ENCODE measurements at regions not wholly inside any gene's neighbourhood (a gene's known extent, or its start where the extent isn't known, plus 50 kb on each side); places are given as distances from the start of the nearest gene placed in this dataset.

DNA sequence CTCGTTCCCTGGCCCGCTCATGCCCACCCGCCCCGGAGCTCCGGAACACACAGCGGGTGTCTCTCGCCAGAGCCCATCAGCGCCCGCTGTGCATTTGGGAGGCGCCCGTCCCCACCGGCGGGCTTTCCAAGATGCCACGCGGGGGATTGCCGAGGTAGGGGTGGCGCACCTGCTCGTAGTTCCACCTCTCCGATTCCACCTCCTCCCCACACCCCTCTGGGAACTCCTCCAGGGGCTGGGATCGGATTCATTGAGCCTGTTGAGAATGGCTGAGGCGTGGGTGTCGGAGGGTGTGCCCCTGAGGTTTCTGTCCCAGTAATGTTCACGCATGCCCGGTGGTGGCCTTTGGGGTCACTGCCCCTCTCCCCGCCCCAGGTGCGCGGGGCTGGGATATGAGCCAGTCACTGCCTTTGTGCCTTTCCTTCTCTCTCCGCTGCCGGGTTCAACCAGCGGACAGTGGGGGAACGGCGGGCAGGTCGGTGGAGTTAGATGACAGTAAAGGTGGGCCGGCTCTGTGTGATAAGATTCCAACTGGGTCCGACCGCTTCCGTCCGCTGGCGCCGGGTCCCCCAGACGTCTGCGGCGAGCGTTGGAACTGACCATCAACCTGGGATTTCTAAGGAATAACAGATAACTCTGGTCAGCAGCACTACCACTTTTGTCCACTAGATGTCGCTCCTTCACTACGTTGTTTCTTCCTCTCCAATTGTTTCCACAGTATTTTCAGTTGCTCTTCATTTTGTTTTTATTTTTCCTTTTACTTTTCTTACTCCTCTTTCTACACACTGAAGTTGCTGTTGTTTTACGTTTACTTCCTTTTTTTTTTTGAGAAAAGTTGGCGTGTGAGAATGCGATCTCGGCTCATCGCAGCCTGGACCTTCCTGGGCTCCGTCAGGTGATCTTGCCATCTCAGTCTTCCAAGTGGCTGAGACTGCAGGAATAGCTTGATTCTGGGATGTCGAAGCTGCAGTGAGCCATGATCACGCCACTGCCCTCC lies 178.1 kb upstream of the ALG10B start:
- no peak overlapping the region for H2AK9ac ChIP-seq (replicated peaks; ENCODE audit: low read depth, low read length, poor library complexity)
- ChIA-PET POLR2A (ENCODE audit: unreplicated experiment) (no interaction called here), CTCF (no interaction called here)
- BruUV-seq (replicated peaks) = no TSS peak
- no peak overlapping the region for H2AK5ac ChIP-seq (ENCODE audit: low read depth, low read length)
- H3K27ac ChIP-seq (ENCODE audit: insufficient read depth, low read length) = no peak overlapping the region
- H3K18ac ChIP-seq (ENCODE audit: low read depth, low read length) = no peak overlapping the region
- no peak for TF ChIP-seq MAFK (IDR thresholded peaks at IDR 0.05; ENCODE audit: low read depth, low read length)
- TF ChIP-seq FOS (IDR thresholded peaks at IDR 0.05; ENCODE audit: low read depth, low read length) = no peak
- TF ChIP-seq RAD21 (IDR thresholded peaks at IDR 0.05; ENCODE audit: low read length) = peak; percentile 61
- TF ChIP-seq RCOR1 (IDR thresholded peaks at IDR 0.05; ENCODE audit: insufficient replicate concordance, low read length) = no peak
- TF ChIP-seq NFE2L2 (IDR thresholded peaks at IDR 0.05; ENCODE audit: low read depth, low read length) = no peak
- TF ChIP-seq, protein P1, sequence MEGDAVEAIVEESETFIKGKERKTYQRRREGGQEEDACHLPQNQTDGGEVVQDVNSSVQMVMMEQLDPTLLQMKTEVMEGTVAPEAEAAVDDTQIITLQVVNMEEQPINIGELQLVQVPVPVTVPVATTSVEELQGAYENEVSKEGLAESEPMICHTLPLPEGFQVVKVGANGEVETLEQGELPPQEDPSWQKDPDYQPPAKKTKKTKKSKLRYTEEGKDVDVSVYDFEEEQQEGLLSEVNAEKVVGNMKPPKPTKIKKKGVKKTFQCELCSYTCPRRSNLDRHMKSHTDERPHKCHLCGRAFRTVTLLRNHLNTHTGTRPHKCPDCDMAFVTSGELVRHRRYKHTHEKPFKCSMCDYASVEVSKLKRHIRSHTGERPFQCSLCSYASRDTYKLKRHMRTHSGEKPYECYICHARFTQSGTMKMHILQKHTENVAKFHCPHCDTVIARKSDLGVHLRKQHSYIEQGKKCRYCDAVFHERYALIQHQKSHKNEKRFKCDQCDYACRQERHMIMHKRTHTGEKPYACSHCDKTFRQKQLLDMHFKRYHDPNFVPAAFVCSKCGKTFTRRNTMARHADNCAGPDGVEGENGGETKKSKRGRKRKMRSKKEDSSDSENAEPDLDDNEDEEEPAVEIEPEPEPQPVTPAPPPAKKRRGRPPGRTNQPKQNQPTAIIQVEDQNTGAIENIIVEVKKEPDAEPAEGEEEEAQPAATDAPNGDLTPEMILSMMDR (conservative IDR thresholded peaks at IDR 0.05; ENCODE audit: low read depth, low read length) = peak; percentile 85
- TF ChIP-seq, protein P2, sequence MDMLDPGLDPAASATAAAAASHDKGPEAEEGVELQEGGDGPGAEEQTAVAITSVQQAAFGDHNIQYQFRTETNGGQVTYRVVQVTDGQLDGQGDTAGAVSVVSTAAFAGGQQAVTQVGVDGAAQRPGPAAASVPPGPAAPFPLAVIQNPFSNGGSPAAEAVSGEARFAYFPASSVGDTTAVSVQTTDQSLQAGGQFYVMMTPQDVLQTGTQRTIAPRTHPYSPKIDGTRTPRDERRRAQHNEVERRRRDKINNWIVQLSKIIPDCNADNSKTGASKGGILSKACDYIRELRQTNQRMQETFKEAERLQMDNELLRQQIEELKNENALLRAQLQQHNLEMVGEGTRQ (IDR thresholded peaks at IDR 0.05; ENCODE audit: low read depth, low read length) = no peak
- no peak for TF ChIP-seq MAZ (IDR thresholded peaks at IDR 0.05; ENCODE audit: borderline replicate concordance, low read depth, low read length)
- TF ChIP-seq POLR2A (IDR thresholded peaks at IDR 0.05; ENCODE audit: low read depth, low read length) = no peak
- TF ChIP-seq SMC3 (IDR thresholded peaks at IDR 0.05; ENCODE audit: low read depth, low read length) = peak; percentile 51
- dilution Hi-C loops (cut with HindIII; ENCODE audit: low sequenced_read_pairs, unreplicated experiment) (no loop called here), in situ Hi-C loops (cut with MboI; ENCODE audit: low sequenced_read_pairs) (no loop called here), intact Hi-C loops (cut with micrococcal nuclease) (loop anchor here (1.0 kb wide), 1 partner anchor 178 kb away; the partner anchor contains the start of gene ALG10B)
- no peak overlapping the region for H3K56ac ChIP-seq (ENCODE audit: extremely low read depth, insufficient read depth, low read length)
- no peaks in the 10 kb centered on the region for H3K36me3 ChIP-seq (ENCODE audit: control insufficient read depth, insufficient read depth, low read length)
- 0 out of 2 replicates have a peak overlapping the region, but pooled peaks have one; percentile 12 for H3K9ac ChIP-seq (ENCODE audit: low read depth, low read length)
- no peak overlapping the region for H2BK20ac ChIP-seq (ENCODE audit: low read depth, low read length)
- no peaks in the 10 kb centered on the region for H3K27me3 ChIP-seq (ENCODE audit: control insufficient read depth, insufficient read depth, low read length)
- H3K23ac ChIP-seq (ENCODE audit: low read depth, low read length) = no peak overlapping the region
- no peak overlapping the region for H2BK5ac ChIP-seq (ENCODE audit: low read depth, low read length, poor library complexity, severe bottlenecking)
- no peak overlapping the region for H3K4ac ChIP-seq (ENCODE audit: low read depth, low read length)
- H4K20me1 ChIP-seq (ENCODE audit: insufficient read depth, low read length) = no peaks in the 10 kb centered on the region
- no peaks in the 10 kb centered on the region for H3K9me3 ChIP-seq (ENCODE audit: control insufficient read depth, insufficient read depth, low read length)
- WGBS, 2 experiments (ENCODE audit: extremely low coverage in 2 of 2, insufficient read length in 1 of 2) = 17% methylated on average over 10 of the region's 54 CpGs; no CpG with 5 or more reads in 1 of the 2 experiments
- H2AFZ ChIP-seq (replicated peaks; ENCODE audit: low read length, poor library complexity) = peak overlapping the region; percentile 82
- H4K91ac ChIP-seq (ENCODE audit: insufficient read depth, low read depth, low read length) = no peak overlapping the region
- no peaks in the 10 kb centered on the region for H3K9me1 ChIP-seq (ENCODE audit: insufficient read depth, low read length)
- H3K4me1 ChIP-seq (ENCODE audit: control insufficient read depth, insufficient read depth, low read length) = no peaks in the 10 kb centered on the region
- no peaks in the 10 kb centered on the region for H3K79me1 ChIP-seq (ENCODE audit: low read depth in 1 of 2, low read length in 2 of 2)
- ATAC-seq (ENCODE audit: low read depth) (peak; percentile 83), DNase-seq (peak; percentile 44)
- peak overlapping the region; percentile 56; the same call in 1 of the 2 replicates for H3K4me2 ChIP-seq (ENCODE audit: low read depth, low read length)
- no peak overlapping the region for H2BK120ac ChIP-seq (ENCODE audit: low read depth, low read length)
- no peak overlapping the region for H3K14ac ChIP-seq (replicated peaks; ENCODE audit: low read depth, low read length)
- H3K4me3 ChIP-seq (ENCODE audit: insufficient read depth, low read depth, low read length) = peak overlapping the region; percentile 24; the same call in 1 of the 2 replicates
- no peak overlapping the region for H2BK15ac ChIP-seq (ENCODE audit: low read depth, low read length)
- H4K8ac ChIP-seq (ENCODE audit: low read depth in 2 of 2, low read length in 2 of 2) = no peak overlapping the region
- no peak overlapping the region for H4K5ac ChIP-seq (ENCODE audit: low read depth, low read length)
